ENCODE measurements at regions not wholly inside any gene's neighbourhood (a gene's known extent, or its start where the extent isn't known, plus 50 kb on each side); places are given as distances from the start of the nearest gene placed in this dataset.

- no peaks in the 10 kb centered on the region for H3K36me3 Mint-ChIP-seq
- H3K27ac Mint-ChIP-seq = peak overlapping the region in 1 of 2 donors; percentile 14
- ATAC-seq (peak in 1 of 2 donors; percentile 26), DNase-seq (ENCODE audit: low spot score in 2 of 2) (no peak)
- H3K9me3 Mint-ChIP-seq = peaks cover 0 to 3% of the 10 kb centered on the region in 2 donors
Measured at GRCh38 chr17:34840750-34841149, 120.5 kb downstream of the CCT6B start.

- DNase-seq (ENCODE audit: low spot score in 2 of 2) (no peak), ATAC-seq (no peak)
- Mint-ChIP-seq H3K9me3 (no peaks in the 10 kb centered on the region), H3K27ac (no peak overlapping the region), H3K36me3 (no peaks in the 10 kb centered on the region)
Measured at GRCh38 chr17:34837876-34838478, 123.3 kb downstream of the CCT6B start.

GRCh38 chr17:34832376-34832775 lies 128.9 kb downstream of the CCT6B start:
- DNase-seq (ENCODE audit: low spot score in 2 of 2) = no peak
- no peak for ATAC-seq
- Mint-ChIP-seq H3K9me3 (no peaks in the 10 kb centered on the region), H3K36me3 (no peaks in the 10 kb centered on the region), H3K27ac (no peak overlapping the region)

- no peaks in the 10 kb centered on the region for H3K9me3 Mint-ChIP-seq
- H3K27ac Mint-ChIP-seq = no peak overlapping the region
- DNase-seq (ENCODE audit: low spot score in 2 of 2) = no peak
- H3K36me3 Mint-ChIP-seq = no peaks in the 10 kb centered on the region
- no peak for ATAC-seq
Measured at GRCh38 chr17:34827008-34827407, 134.3 kb downstream of the CCT6B start.

GRCh38 chr17:34826332-34826731 lies 134.9 kb downstream of the CCT6B start:
- DNase-seq (ENCODE audit: low spot score in 2 of 2) (no peak), ATAC-seq (no peak)
- Mint-ChIP-seq H3K9me3 (no peaks in the 10 kb centered on the region), H3K27ac (no peak overlapping the region), H3K36me3 (no peaks in the 10 kb centered on the region)

- Mint-ChIP-seq H3K27ac (no peak overlapping the region), H3K36me3 (no peaks in the 10 kb centered on the region), H3K9me3 (no peaks in the 10 kb centered on the region)
- ATAC-seq = no peak
- DNase-seq (ENCODE audit: low spot score in 2 of 2) = no peak
Measured at GRCh38 chr17:34825884-34826283, 135.4 kb downstream of the CCT6B start.

- Mint-ChIP-seq H3K9me3 (no peaks in the 10 kb centered on the region), H3K36me3 (no peaks in the 10 kb centered on the region), H3K27ac (no peak overlapping the region)
- ATAC-seq (no peak), DNase-seq (ENCODE audit: low spot score in 2 of 2) (no peak)
Measured at GRCh38 chr17:34825102-34825501, 136.2 kb downstream of the CCT6B start.

GRCh38 chr17:34823023-34823422 lies 138.2 kb downstream of the CCT6B start:
- Mint-ChIP-seq H3K27ac (no peak overlapping the region), H3K9me3 (no peaks in the 10 kb centered on the region), H3K36me3 (no peaks in the 10 kb centered on the region)
- ATAC-seq = no peak
- no peak for DNase-seq (ENCODE audit: low spot score in 2 of 2)

- Mint-ChIP-seq H3K27ac (no peak overlapping the region), H3K36me3 (no peaks in the 10 kb centered on the region), H3K9me3 (no peaks in the 10 kb centered on the region)
- DNase-seq (ENCODE audit: low spot score in 2 of 2) = no peak
- ATAC-seq = no peak
Measured at GRCh38 chr17:34822007-34822739, 139.1 kb downstream of the CCT6B start.

GRCh38 chr17:34820922-34821321 lies 140.3 kb downstream of the CCT6B start:
- Mint-ChIP-seq H3K27ac (peak overlapping the region; percentile 26 to 86), H3K9me3 (no peaks in the 10 kb centered on the region), H3K36me3 (no peaks in the 10 kb centered on the region)
- no peak for ATAC-seq
- no peak for DNase-seq (ENCODE audit: low spot score in 2 of 2)

- Mint-ChIP-seq H3K36me3 (no peaks in the 10 kb centered on the region), H3K9me3 (no peaks in the 10 kb centered on the region), H3K27ac (peak overlapping the region; percentile 10 to 26)
- ATAC-seq (peak; percentile 39 to 60), DNase-seq (ENCODE audit: low spot score in 2 of 2) (no peak)
Measured at GRCh38 chr17:34820248-34820801, 140.9 kb downstream of the CCT6B start.

- Mint-ChIP-seq H3K36me3 (no peaks in the 10 kb centered on the region), H3K9me3 (no peaks in the 10 kb centered on the region), H3K27ac (peak overlapping the region in 1 of 2 donors; percentile 45)
- DNase-seq (ENCODE audit: low spot score in 2 of 2) = no peak
- no peak for ATAC-seq
Measured at GRCh38 chr17:34817252-34818035, 143.8 kb downstream of the CCT6B start.

GRCh38 chr17:34816848-34817247 lies 144.4 kb downstream of the CCT6B start:
- Mint-ChIP-seq H3K36me3 (no peaks in the 10 kb centered on the region), H3K27ac (no peak overlapping the region), H3K9me3 (no peaks in the 10 kb centered on the region)
- DNase-seq (ENCODE audit: low spot score in 2 of 2) (no peak), ATAC-seq (no peak)

- H3K36me3 Mint-ChIP-seq = no peaks in the 10 kb centered on the region
- ATAC-seq (no peak), DNase-seq (ENCODE audit: low spot score in 2 of 2) (no peak)
- no peaks in the 10 kb centered on the region for H3K9me3 Mint-ChIP-seq
- no peak overlapping the region for H3K27ac Mint-ChIP-seq
Measured at GRCh38 chr17:34813290-34813689, 148.0 kb downstream of the CCT6B start.

- Mint-ChIP-seq H3K27ac (no peak overlapping the region), H3K9me3 (no peaks in the 10 kb centered on the region), H3K36me3 (no peaks in the 10 kb centered on the region)
- no peak for ATAC-seq
- no peak for DNase-seq (ENCODE audit: low spot score in 2 of 2)
Measured at GRCh38 chr17:34811561-34811960, 149.7 kb downstream of the CCT6B start.

GRCh38 chr17:34800661-34801060 lies 160.6 kb downstream of the CCT6B start:
- no peak overlapping the region for H3K27ac Mint-ChIP-seq
- ATAC-seq = no peak
- no peaks in the 10 kb centered on the region for H3K36me3 Mint-ChIP-seq
- no peak for DNase-seq (ENCODE audit: low spot score in 2 of 2)
- H3K9me3 Mint-ChIP-seq = no peaks in the 10 kb centered on the region

- DNase-seq (ENCODE audit: low spot score in 2 of 2) (no peak), ATAC-seq (no peak)
- Mint-ChIP-seq H3K36me3 (no peaks in the 10 kb centered on the region), H3K9me3 (no peaks in the 10 kb centered on the region), H3K27ac (no peak overlapping the region)
Measured at GRCh38 chr17:34799751-34800150, 161.5 kb downstream of the CCT6B start.

All from activated naive CD4-positive, alpha-beta T cell treated with anti-CD3 and anti-CD28 coated beads, Interleukin-2, amount 50 U/mL, for 72 hours (primary cell).